Testis (tissue), 2 donors: ENCODE measurements at regions not wholly inside any gene's neighbourhood (a gene's known extent, or its start where the extent isn't known, plus 50 kb on each side); places are given as distances from the start of the nearest gene placed in this dataset.

ENCODE experiments used
- POLR2A ChIP-seq: fragments of 450-650 bp; IDR thresholded peaks from one replicate; pipeline ENCODE4 v1.6.1; 2017; ENCODE audit warnings: antibody characterized with exemption, mild to moderate bottlenecking, moderate library complexity
- TF ChIP-seq, protein P1 (sequence below), 3 experiments: fragments of 450-650 bp in 2 of 3; fragments of 200-600 bp in 1 of 3; sonication (generic) in 1 of 3; IDR thresholded peaks; one replicate each; pipeline ENCODE4 v1.5.1; 2016 to 2019; ENCODE audit warnings: antibody characterized with exemption in 3 of 3, mild to moderate bottlenecking in 2 of 3, moderate library complexity in 1 of 3

DNA sequence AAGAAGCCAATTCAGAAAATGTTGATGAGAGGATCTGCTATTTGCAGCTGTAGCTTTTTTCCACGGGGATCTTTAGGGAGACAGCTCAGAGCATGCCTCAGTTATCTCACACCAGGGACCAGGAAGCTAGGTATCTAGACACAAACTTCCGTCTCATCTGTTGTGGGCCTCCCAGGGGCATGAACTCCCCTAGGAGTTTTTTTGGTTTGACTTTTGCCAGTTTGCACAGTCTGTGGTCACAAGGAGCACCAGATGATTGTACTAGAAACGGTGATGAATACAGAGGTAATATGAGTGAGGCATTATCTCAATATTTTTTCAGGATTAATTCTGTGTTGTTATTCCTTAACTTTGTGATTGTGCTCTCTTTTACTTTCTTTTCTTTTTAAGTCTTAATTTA is 533.2 kb upstream of the SEMA6A start:
- TF ChIP-seq, protein P1, sequence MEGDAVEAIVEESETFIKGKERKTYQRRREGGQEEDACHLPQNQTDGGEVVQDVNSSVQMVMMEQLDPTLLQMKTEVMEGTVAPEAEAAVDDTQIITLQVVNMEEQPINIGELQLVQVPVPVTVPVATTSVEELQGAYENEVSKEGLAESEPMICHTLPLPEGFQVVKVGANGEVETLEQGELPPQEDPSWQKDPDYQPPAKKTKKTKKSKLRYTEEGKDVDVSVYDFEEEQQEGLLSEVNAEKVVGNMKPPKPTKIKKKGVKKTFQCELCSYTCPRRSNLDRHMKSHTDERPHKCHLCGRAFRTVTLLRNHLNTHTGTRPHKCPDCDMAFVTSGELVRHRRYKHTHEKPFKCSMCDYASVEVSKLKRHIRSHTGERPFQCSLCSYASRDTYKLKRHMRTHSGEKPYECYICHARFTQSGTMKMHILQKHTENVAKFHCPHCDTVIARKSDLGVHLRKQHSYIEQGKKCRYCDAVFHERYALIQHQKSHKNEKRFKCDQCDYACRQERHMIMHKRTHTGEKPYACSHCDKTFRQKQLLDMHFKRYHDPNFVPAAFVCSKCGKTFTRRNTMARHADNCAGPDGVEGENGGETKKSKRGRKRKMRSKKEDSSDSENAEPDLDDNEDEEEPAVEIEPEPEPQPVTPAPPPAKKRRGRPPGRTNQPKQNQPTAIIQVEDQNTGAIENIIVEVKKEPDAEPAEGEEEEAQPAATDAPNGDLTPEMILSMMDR (IDR thresholded peaks at IDR 0.05): no peak
- no peak for TF ChIP-seq POLR2A
